Stimulated activated CD4-positive, alpha-beta T cell treated with anti-CD3 and anti-CD28 coated beads, Interleukin-4, amount 100 ng/mL, for 48 hours (primary cell): ENCODE measurements at regions not wholly inside any gene's neighbourhood (a gene's known extent, or its start where the extent isn't known, plus 50 kb on each side); places are given as distances from the start of the nearest gene placed in this dataset.
"Not testable (repeated sequence)": the region's sequence is repeated elsewhere in the genome, so short reads cannot be mapped to it uniquely, and the experiment has no call there.

Source experiments
- DNase-seq, 2 donors: peaks; one replicate each; pipeline ENCODE4 v3.0.0-alpha.2; 2020; ENCODE audit warnings: low read depth in 2 of 2

- DNase-seq = no peak
These were observed 65.7 kb downstream of the SLITRK5 start for GRCh38 chr13:87736849-87737385.

DNA sequence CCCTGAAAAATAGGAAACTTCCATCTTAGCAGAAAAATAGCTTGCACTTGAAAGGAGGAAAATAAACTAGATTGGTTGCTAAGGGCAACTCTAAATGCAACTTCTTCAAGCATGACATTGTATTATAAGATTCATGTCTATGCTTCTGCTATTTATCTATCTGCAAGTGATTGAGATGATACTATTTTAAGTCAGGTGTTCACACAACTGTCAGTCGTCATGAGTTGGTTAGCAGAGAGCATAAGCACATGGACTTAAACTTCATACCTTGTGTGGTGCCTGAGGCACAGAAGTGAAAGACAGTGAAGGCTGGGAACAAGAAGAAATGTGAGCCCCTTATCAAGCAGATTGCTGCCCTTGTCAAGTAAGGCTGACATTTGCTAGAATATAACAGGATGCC is 82.9 kb downstream of the SLITRK5 start:
- DNase-seq = no peak

GRCh38 chr13:87769445-87769844 is 98.3 kb downstream of the SLITRK5 start:
- DNase-seq = no peak

DNA sequence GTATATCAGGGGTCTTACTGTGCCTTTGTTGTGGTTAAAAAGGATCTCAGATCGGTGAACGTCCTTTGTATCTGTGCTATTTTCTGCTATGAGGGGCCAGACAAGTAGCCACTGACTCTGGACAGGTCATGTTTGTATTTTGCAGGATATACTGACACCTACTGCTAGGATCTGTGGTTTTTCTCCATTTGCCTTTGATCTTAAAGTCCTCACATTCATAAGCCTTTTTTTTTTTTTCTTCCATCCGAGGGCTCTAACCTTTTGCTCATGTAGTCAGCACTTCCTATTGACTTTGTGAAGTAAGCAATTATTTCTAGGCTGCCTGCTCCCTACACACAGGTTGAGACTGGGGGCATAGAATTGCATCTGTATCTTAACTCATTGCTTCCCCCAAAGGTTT is 106.2 kb downstream of the SLITRK5 start:
- no peak for DNase-seq

- no peak for DNase-seq
These were observed 107.0 kb downstream of the SLITRK5 start for GRCh38 chr13:87778128-87778527.

DNA sequence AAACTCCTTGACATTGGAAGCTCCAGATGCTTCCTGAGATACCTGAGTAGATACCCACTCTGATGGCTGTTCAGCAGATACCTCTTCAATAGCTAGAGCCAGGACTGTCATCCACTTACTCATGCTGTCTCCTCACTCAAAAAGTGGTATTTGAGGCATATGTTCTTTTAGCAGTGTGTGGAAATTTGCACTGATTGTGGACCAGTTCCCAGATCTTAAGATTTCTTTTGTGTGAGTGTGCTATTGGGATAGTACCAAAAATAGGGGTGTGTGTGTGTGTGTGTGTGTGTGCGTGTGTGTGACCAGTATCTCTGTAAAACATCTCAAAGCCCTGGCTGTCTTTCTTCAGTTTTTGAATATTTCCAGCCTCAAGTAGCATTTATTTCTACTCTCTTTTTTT is 108.3 kb downstream of the SLITRK5 start:
- DNase-seq = no peak

DNA sequence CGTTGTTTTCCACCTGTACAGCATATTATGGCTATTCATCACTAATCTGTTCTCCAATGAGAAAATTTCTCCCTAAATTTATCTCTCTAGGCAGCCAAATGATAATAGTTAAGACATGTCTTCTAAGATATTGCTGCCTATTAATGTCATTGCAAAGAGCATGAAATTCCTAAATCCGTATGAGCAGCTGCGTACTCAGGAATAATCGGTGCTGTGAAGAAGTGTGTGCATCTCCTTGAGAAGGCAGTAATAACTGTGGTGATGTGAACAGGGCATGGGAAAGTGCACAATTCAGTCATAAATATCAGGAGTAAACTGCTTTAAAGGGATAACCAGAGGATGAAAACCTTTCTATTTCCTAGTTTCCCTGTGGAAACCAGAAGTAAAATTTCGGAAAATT is 112.2 kb downstream of the SLITRK5 start:
- no peak for DNase-seq

- no peak for DNase-seq
These were observed 117.2 kb downstream of the SLITRK5 start for GRCh38 chr13:87788363-87788762.

- DNase-seq = no peak
These were observed 121.7 kb downstream of the SLITRK5 start for GRCh38 chr13:87792878-87793277.

DNA sequence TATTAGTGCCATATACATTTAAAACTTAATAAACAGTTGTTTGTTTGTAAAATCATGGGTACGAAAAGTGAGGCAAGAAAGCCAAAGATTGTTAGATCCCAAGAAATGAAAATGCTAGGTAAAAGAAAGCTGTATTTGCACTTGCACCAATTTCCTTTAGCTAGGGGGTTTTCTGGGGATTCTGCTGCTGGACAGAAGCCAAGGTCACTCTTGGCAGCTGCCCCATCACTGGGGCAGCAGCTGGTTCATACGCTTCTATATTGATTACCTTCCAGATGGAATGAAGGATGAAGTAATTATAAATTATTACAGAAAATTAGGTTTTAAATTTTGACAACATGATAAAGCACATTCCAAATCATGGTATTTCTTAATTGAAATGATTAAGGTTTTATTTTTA is 127.4 kb downstream of the SLITRK5 start:
- DNase-seq = no peak

DNA sequence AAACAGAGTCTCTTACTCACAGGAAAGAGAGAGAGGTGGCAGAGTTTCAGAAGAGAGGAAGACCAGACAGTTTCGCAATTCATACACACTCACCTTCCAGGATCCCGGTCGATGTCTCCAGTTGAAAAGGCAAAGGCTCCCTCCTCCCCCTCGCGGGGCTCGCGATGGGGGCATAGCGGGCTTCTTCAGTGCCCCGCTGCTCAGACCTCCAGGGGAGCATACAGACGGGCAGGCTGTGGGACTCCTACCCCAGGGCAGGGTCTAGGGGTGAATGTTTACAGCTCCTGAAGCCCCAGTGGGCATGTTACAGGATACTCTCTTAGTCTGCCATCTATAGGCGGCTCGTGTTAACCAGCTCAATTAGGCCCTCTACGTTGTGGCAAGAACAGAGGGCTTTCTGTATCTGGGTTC is 139.2 kb downstream of the SLITRK5 start:
- DNase-seq = no peak

- no peak for DNase-seq
These were observed 139.8 kb downstream of the SLITRK5 start for GRCh38 chr13:87810920-87811344.

DNA sequence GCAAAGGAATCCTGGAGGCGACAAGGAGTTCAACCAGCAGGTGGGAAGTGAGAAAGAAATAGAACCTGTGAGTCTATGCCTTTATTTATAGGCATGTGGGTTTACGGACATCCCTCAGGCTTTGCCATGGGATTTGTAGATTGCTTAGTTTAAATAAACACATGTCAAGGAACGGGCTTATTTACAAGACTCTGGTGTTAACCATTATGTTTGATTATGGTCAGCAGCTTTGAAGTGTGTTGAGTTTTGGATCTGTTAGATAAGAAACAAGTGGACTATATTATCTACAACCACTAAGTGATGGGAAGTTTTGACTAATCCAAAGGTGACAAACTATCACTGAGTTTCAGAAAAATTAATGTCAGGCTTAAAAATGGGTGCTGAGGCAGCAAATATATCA is 143.2 kb downstream of the SLITRK5 start:
- DNase-seq = no peak

GRCh38 chr13:87820241-87820640 is 149.1 kb downstream of the SLITRK5 start:
- no peak for DNase-seq

DNA sequence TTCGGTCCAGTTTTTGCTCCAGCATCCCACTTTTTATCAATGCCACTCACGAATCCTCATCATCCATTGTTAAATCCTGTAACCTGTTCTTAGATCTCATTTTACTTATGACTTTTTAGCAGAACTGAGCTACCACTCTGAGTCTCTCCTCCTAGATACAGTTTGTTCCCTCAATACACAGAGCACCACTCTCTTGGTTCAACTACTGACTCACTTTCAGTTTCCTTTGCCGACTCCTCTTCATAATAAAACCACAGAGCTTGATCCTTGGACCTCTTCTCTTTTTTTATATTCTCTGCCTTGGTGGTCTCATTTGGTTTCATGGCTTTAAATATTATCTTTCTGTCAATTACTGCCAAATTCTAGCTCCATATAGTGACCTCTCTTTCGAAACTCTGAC is 150.3 kb downstream of the SLITRK5 start:
- DNase-seq = no peak

DNA sequence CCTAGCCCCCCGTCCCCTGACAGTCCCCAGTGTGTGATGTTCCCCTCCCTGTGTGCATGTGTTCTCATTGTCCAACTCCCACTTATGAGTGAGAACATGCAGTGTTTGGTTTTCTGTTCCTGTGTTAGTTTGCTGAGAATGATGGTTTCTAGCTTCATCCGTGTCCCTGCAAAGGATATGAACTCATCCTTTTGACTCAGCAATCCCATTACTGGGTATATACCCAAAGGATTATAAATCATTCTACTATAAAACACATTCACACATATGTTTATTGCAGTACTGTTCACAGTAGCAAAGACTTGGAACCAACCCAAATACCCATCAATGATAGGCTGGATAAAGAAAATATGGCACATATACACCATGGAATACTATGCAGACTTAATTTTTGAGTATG is 155.1 kb downstream of the SLITRK5 start:
- DNase-seq = not testable (repeated sequence)

- no peak for DNase-seq
These were observed 156.3 kb downstream of the SLITRK5 start for GRCh38 chr13:87827479-87827878.

- no peak for DNase-seq
These were observed 166.4 kb downstream of the SLITRK5 start for GRCh38 chr13:87837522-87837921.

GRCh38 chr13:87837946-87838345 is 166.8 kb downstream of the SLITRK5 start:
- DNase-seq = no peak

DNA sequence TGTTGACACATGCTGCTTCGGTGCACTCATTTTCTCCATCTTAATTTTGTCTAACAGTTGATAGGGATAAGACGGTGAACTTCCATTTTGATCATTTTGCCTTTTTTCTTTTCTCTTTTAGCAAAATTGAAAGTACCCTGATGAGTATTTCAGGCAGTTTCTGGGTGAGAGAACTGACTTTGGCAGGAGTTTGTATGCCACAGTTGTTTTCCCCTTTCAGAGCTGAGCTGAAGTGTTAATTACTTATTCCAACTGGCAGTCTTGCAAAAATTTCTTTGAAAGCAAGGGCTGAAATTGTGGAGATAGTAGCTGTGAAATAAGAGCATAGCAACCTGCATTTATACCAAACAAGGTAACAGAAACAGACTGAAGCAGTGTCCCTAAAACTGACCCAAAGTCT is 180.2 kb downstream of the SLITRK5 start:
- DNase-seq = no peak

DNA sequence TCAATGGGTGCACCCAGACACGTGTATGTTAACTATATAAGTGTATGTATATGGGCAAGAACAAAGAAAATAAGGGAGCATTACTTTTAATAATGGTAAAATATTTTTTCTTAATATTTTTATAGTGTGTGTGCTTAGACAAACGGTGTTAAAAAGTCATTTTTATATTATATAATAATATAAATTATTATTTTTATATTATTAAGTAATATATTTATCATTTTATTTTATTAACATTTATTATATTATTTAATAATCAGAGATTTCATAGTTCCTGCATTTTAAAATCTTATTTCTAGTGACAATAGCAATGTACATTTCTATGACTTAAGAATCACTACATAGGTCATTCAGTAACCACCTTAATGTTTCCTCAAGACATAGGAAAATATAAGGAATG is 184.4 kb downstream of the SLITRK5 start:
- no peak for DNase-seq

DNA sequence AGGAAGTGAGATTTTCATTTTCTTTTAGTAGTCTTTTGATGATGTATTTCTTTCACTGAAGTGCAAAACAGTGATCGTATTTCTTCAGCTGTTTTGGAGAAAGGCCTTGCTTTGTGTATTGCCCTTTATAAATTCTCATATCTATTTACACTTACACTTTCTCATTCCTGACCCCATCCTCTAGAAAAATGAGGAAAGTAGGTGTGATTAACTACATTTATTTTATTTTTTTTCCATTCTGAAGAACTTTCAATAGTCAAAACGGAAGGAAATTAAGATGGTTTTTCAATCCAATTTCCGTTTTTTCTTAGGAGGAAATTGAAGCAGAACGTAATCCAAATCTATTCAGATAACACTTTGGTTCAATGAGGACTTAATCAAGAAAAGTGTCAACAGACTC is 188.1 kb downstream of the SLITRK5 start:
- no peak for DNase-seq

GRCh38 chr13:87867426-87867825 is 196.3 kb downstream of the SLITRK5 start:
- DNase-seq = no peak

DNA sequence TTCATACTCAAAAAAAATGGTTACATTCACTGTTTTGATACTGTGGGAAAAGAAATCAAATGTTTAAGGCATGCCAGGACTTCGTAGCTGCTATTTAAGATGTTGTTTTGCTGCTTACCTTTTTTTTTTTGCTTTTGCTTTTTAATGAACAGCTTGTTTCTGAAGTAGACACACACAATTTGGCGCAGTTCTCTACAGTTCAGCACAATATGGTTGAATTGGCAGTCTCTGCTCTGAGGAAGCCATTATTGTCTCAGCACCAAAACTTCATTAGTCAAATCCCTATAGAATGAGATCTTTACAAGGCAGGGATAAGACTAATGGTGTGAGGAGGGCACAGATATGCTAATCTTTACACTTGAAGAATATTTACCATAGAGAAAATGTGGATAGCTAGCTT is 197.6 kb downstream of the SLITRK5 start:
- DNase-seq = no peak

DNA sequence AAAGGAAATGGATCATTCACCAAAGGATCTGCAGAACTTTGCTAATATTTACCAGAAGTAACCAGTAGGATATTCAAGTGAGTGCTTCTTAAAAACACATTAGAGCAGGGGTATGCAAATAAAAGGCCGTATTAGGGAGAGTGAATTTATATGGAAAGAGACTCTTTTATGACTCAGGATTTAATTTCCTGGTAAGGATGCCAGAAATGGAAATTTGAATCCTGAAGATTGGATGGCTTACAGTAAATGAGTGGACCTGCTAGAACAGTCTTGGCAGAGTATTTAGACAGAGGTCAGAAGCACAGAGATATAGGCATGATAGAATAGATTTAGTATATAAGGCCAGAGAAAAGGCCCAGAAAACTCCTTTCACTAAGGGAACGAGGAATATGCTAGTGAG is 201.6 kb downstream of the SLITRK5 start:
- no peak for DNase-seq
